ENCODE measurements at regions not wholly inside any gene's neighbourhood (a gene's known extent, or its start where the extent isn't known, plus 50 kb on each side); places are given as distances from the start of the nearest gene placed in this dataset.

- TF ChIP-seq, protein P1, sequence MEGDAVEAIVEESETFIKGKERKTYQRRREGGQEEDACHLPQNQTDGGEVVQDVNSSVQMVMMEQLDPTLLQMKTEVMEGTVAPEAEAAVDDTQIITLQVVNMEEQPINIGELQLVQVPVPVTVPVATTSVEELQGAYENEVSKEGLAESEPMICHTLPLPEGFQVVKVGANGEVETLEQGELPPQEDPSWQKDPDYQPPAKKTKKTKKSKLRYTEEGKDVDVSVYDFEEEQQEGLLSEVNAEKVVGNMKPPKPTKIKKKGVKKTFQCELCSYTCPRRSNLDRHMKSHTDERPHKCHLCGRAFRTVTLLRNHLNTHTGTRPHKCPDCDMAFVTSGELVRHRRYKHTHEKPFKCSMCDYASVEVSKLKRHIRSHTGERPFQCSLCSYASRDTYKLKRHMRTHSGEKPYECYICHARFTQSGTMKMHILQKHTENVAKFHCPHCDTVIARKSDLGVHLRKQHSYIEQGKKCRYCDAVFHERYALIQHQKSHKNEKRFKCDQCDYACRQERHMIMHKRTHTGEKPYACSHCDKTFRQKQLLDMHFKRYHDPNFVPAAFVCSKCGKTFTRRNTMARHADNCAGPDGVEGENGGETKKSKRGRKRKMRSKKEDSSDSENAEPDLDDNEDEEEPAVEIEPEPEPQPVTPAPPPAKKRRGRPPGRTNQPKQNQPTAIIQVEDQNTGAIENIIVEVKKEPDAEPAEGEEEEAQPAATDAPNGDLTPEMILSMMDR (conservative IDR thresholded peaks at IDR 0.05; ENCODE audit: low read depth in 2 of 2): no peak
- no peak for TF ChIP-seq EZH2phosphoT487 (IDR thresholded peaks at IDR 0.05; ENCODE audit: unreplicated experiment)
- no peak for TF ChIP-seq POLR2AphosphoS5 (IDR thresholded peaks at IDR 0.05; ENCODE audit: low read depth)
- no peak for TF ChIP-seq EZH2 (IDR thresholded peaks at IDR 0.05; ENCODE audit: low read depth, unreplicated experiment)
- TF ChIP-seq REST (IDR thresholded peaks at IDR 0.05; ENCODE audit: unreplicated experiment): no peak
- TF ChIP-seq CREB1 (CRISPR knock-in tag; IDR thresholded peaks at IDR 0.05; ENCODE audit: low read depth): no peak
- no peak for TF ChIP-seq STAT1 (IDR thresholded peaks at IDR 0.05; ENCODE audit: unreplicated experiment)
- no peak for TF ChIP-seq NANOG (IDR thresholded peaks at IDR 0.05; ENCODE audit: borderline replicate concordance)
Measured at GRCh38 chr3:152943645-152944044, 108.7 kb downstream of the P2RY1 start.

Measured in GM23338 (cell line).